ENCODE measurements at regions not wholly inside any gene's neighbourhood (a gene's known extent, or its start where the extent isn't known, plus 50 kb on each side); places are given as distances from the start of the nearest gene placed in this dataset.
A peak's percentile ranks its signal among the peaks of the same experiment; 100 is the strongest.

GRCh38 chrX:10855845-10856244 is 235.5 kb upstream of the MID1 start:
- WGBS = 11% methylated on average over 2 of the region's 2 CpGs
- ATAC-seq (peak in 1 of 2 donors; percentile 56), DNase-seq (no peak)
- intact Hi-C loops (cut with DNase I) = no loop called here
- no peak overlapping the region for H3K27ac ChIP-seq (ENCODE audit: low read length)
- no peaks in the 10 kb centered on the region for H3K27me3 ChIP-seq (ENCODE audit: control insufficient read depth, insufficient read depth)
- H3K4me1 ChIP-seq (ENCODE audit: control insufficient read depth, insufficient read depth, low read length) = peaks cover 5% of the 10 kb centered on the region
- H3K4me3 ChIP-seq (ENCODE audit: low read length) = no peak overlapping the region
- H3K9me3 ChIP-seq (ENCODE audit: control insufficient read depth, low read length) = no peaks in the 10 kb centered on the region

- Histone ChIP-seq H3K4me1 (ENCODE audit: control insufficient read depth, insufficient read depth, low read length) (peaks cover 5% of the 10 kb centered on the region), H3K9me3 (ENCODE audit: control insufficient read depth, low read length) (no peaks in the 10 kb centered on the region), H3K4me3 (ENCODE audit: low read length) (no peak overlapping the region), H3K27ac (ENCODE audit: low read length) (no peak overlapping the region), H3K27me3 (ENCODE audit: control insufficient read depth, insufficient read depth) (no peaks in the 10 kb centered on the region)
- peak in 1 of 2 donors; percentile 72 for ATAC-seq
- intact Hi-C loops (cut with DNase I) = no loop called here
- 53% methylated on average over 7 of the region's 7 CpGs for WGBS
- no peak for DNase-seq
These were observed 236.4 kb upstream of the MID1 start for GRCh38 chrX:10856797-10857196.

- ATAC-seq (no peak), DNase-seq (no peak)
- no peak overlapping the region for H3K27ac ChIP-seq (ENCODE audit: low read length)
- 94% methylated on average over 3 of the region's 3 CpGs for WGBS
- H3K4me3 ChIP-seq (ENCODE audit: low read length) = no peak overlapping the region
- intact Hi-C loops (cut with DNase I) = no loop called here
- H3K27me3 ChIP-seq (ENCODE audit: control insufficient read depth, insufficient read depth) = no peaks in the 10 kb centered on the region
- H3K4me1 ChIP-seq (ENCODE audit: control insufficient read depth, insufficient read depth, low read length) = peaks cover 5% of the 10 kb centered on the region
- no peaks in the 10 kb centered on the region for H3K9me3 ChIP-seq (ENCODE audit: control insufficient read depth, low read length)
These were observed 239.0 kb upstream of the MID1 start for GRCh38 chrX:10859353-10859752.

- Histone ChIP-seq H3K9me3 (ENCODE audit: control insufficient read depth, low read length) (no peaks in the 10 kb centered on the region), H3K4me3 (ENCODE audit: low read length) (no peak overlapping the region), H3K4me1 (ENCODE audit: control insufficient read depth, insufficient read depth, low read length) (no peaks in the 10 kb centered on the region), H3K27me3 (ENCODE audit: control insufficient read depth, insufficient read depth) (no peaks in the 10 kb centered on the region), H3K27ac (ENCODE audit: low read length) (no peak overlapping the region)
- no peak for ATAC-seq
- 93% methylated on average over 1 of the region's 1 CpG for WGBS
- DNase-seq = no peak
- intact Hi-C loops (cut with DNase I) = no loop called here
These were observed 235.1 kb upstream of the HCCS start for GRCh38 chrX:10875995-10876394.

- no peaks in the 10 kb centered on the region for H3K9me3 ChIP-seq (ENCODE audit: control insufficient read depth, low read length)
- intact Hi-C loops (cut with DNase I) = no loop called here
- H3K4me3 ChIP-seq (ENCODE audit: low read length) = no peak overlapping the region
- 77% methylated on average over 4 of the region's 4 CpGs for WGBS
- no peaks in the 10 kb centered on the region for H3K27me3 ChIP-seq (ENCODE audit: control insufficient read depth, insufficient read depth)
- ATAC-seq (no peak), DNase-seq (no peak)
- H3K4me1 ChIP-seq (ENCODE audit: control insufficient read depth, insufficient read depth, low read length) = no peaks in the 10 kb centered on the region
- no peak overlapping the region for H3K27ac ChIP-seq (ENCODE audit: low read length)
These were observed 228.6 kb upstream of the HCCS start for GRCh38 chrX:10882484-10882883.

GRCh38 chrX:10884246-10884645 is 226.9 kb upstream of the HCCS start:
- H3K27ac ChIP-seq (ENCODE audit: low read length) = no peak overlapping the region
- intact Hi-C loops (cut with DNase I) = no loop called here
- H3K4me1 ChIP-seq (ENCODE audit: control insufficient read depth, insufficient read depth, low read length) = no peaks in the 10 kb centered on the region
- ATAC-seq (no peak), DNase-seq (no peak)
- no peaks in the 10 kb centered on the region for H3K27me3 ChIP-seq (ENCODE audit: control insufficient read depth, insufficient read depth)
- no peaks in the 10 kb centered on the region for H3K9me3 ChIP-seq (ENCODE audit: control insufficient read depth, low read length)
- 55% methylated on average over 2 of the region's 2 CpGs for WGBS
- H3K4me3 ChIP-seq (ENCODE audit: low read length) = no peak overlapping the region

GRCh38 chrX:10892621-10893225 is 218.4 kb upstream of the HCCS start:
- intact Hi-C loops (cut with DNase I) = no loop called here
- Histone ChIP-seq H3K4me3 (ENCODE audit: low read length) (no peak overlapping the region), H3K27me3 (ENCODE audit: control insufficient read depth, insufficient read depth) (no peaks in the 10 kb centered on the region), H3K4me1 (ENCODE audit: control insufficient read depth, insufficient read depth, low read length) (no peaks in the 10 kb centered on the region), H3K27ac (ENCODE audit: low read length) (no peak overlapping the region), H3K9me3 (ENCODE audit: control insufficient read depth, low read length) (no peaks in the 10 kb centered on the region)
- DNase-seq (no peak), ATAC-seq (no peak)
- 74% methylated on average over 1 of the region's 1 CpG for WGBS

GRCh38 chrX:10893366-10893765 is 217.8 kb upstream of the HCCS start:
- ATAC-seq = no peak
- intact Hi-C loops (cut with DNase I) = no loop called here

GRCh38 chrX:10893976-10894375 is 217.2 kb upstream of the HCCS start:
- Histone ChIP-seq H3K27ac (ENCODE audit: low read length) (no peak overlapping the region), H3K9me3 (ENCODE audit: control insufficient read depth, low read length) (no peaks in the 10 kb centered on the region), H3K4me3 (ENCODE audit: low read length) (no peak overlapping the region), H3K4me1 (ENCODE audit: control insufficient read depth, insufficient read depth, low read length) (no peaks in the 10 kb centered on the region), H3K27me3 (ENCODE audit: control insufficient read depth, insufficient read depth) (no peaks in the 10 kb centered on the region)
- DNase-seq (no peak), ATAC-seq (no peak)
- intact Hi-C loops (cut with DNase I) = no loop called here
- 97% methylated on average over 7 of the region's 7 CpGs for WGBS

More at GRCh38 chrX:10893366-10893765, 217.8 kb upstream of the HCCS start:
- WGBS = 67% methylated on average over 2 of the region's 2 CpGs
- Histone ChIP-seq H3K4me3 (ENCODE audit: low read length) (no peak overlapping the region), H3K27me3 (ENCODE audit: control insufficient read depth, insufficient read depth) (no peaks in the 10 kb centered on the region), H3K9me3 (ENCODE audit: control insufficient read depth, low read length) (no peaks in the 10 kb centered on the region), H3K4me1 (ENCODE audit: control insufficient read depth, insufficient read depth, low read length) (no peaks in the 10 kb centered on the region), H3K27ac (ENCODE audit: low read length) (no peak overlapping the region)
- no peak for DNase-seq

GRCh38 chrX:10897768-10898167 is 213.4 kb upstream of the HCCS start:
- intact Hi-C loops (cut with DNase I) = no loop called here
- Histone ChIP-seq H3K9me3 (ENCODE audit: control insufficient read depth, low read length) (no peaks in the 10 kb centered on the region), H3K27me3 (ENCODE audit: control insufficient read depth, insufficient read depth) (no peaks in the 10 kb centered on the region), H3K4me1 (ENCODE audit: control insufficient read depth, insufficient read depth, low read length) (no peaks in the 10 kb centered on the region), H3K27ac (ENCODE audit: low read length) (no peak overlapping the region), H3K4me3 (ENCODE audit: low read length) (no peak overlapping the region)
- DNase-seq (no peak), ATAC-seq (no peak)
- 84% methylated on average over 9 of the region's 9 CpGs for WGBS

- ATAC-seq = no peak
- intact Hi-C loops (cut with DNase I) = no loop called here
- Histone ChIP-seq H3K4me3 (ENCODE audit: low read length) (no peak overlapping the region), H3K9me3 (ENCODE audit: control insufficient read depth, low read length) (no peaks in the 10 kb centered on the region), H3K4me1 (ENCODE audit: control insufficient read depth, insufficient read depth, low read length) (no peaks in the 10 kb centered on the region), H3K27ac (ENCODE audit: low read length) (no peak overlapping the region), H3K27me3 (ENCODE audit: control insufficient read depth, insufficient read depth) (no peaks in the 10 kb centered on the region)
- 56% methylated on average over 4 of the region's 4 CpGs for WGBS
- no peak for DNase-seq
These were observed 210.4 kb upstream of the HCCS start for GRCh38 chrX:10900585-10901289.

- ATAC-seq (no peak), DNase-seq (no peak)
- Histone ChIP-seq H3K27ac (ENCODE audit: low read length) (no peak overlapping the region), H3K4me3 (ENCODE audit: low read length) (no peak overlapping the region), H3K4me1 (ENCODE audit: control insufficient read depth, insufficient read depth, low read length) (no peaks in the 10 kb centered on the region), H3K9me3 (ENCODE audit: control insufficient read depth, low read length) (no peaks in the 10 kb centered on the region), H3K27me3 (ENCODE audit: control insufficient read depth, insufficient read depth) (no peaks in the 10 kb centered on the region)
- 89% methylated on average over 1 of the region's 1 CpG for WGBS
- intact Hi-C loops (cut with DNase I) = no loop called here
These were observed 209.9 kb upstream of the HCCS start for GRCh38 chrX:10901290-10901633.

All from right cardiac atrium (tissue), 5 donors.